ENCODE measurements at regions not wholly inside any gene's neighbourhood (a gene's known extent, or its start where the extent isn't known, plus 50 kb on each side); places are given as distances from the start of the nearest gene placed in this dataset.

DNA sequence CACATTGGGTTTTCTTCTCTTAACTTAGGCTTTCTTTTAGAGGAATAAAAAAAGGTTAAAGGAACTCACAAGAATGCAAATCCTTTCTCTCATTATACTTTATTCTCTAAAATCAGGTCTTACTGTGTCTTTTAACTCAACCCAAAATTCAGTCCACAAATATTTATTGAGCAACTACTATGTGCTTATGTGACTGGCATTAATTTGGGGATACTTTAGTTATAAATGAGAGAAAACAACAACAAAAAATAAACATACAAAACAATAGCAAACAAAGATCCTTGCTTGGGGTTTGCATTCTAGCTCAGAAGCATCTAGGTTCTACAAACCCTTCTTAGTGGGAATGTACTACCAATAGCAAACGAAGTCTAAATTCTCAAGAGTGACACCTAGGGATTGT, 266.2 kb downstream of the UTRN start:
- no peak for TF ChIP-seq GABPB1 (CRISPR knock-in tag; IDR thresholded peaks at IDR 0.05)
- TF ChIP-seq GTF2I (CRISPR knock-in tag; conservative IDR thresholded peaks at IDR 0.05): no peak
- no peak for TF ChIP-seq ATF1 (CRISPR knock-in tag; IDR thresholded peaks at IDR 0.05)
- TF ChIP-seq ZNF121 (CRISPR knock-in tag; IDR thresholded peaks at IDR 0.05): no peak
- no peak for TF ChIP-seq SP1 (CRISPR knock-in tag; conservative IDR thresholded peaks at IDR 0.05)
- TF ChIP-seq, protein P1, sequence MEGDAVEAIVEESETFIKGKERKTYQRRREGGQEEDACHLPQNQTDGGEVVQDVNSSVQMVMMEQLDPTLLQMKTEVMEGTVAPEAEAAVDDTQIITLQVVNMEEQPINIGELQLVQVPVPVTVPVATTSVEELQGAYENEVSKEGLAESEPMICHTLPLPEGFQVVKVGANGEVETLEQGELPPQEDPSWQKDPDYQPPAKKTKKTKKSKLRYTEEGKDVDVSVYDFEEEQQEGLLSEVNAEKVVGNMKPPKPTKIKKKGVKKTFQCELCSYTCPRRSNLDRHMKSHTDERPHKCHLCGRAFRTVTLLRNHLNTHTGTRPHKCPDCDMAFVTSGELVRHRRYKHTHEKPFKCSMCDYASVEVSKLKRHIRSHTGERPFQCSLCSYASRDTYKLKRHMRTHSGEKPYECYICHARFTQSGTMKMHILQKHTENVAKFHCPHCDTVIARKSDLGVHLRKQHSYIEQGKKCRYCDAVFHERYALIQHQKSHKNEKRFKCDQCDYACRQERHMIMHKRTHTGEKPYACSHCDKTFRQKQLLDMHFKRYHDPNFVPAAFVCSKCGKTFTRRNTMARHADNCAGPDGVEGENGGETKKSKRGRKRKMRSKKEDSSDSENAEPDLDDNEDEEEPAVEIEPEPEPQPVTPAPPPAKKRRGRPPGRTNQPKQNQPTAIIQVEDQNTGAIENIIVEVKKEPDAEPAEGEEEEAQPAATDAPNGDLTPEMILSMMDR (IDR thresholded peaks at IDR 0.05): no peak
- no peak for TF ChIP-seq NR2C2 (CRISPR knock-in tag; IDR thresholded peaks at IDR 0.05)
- no peak for TF ChIP-seq ZNF423 (CRISPR knock-in tag; IDR thresholded peaks at IDR 0.05)
- no peak for TF ChIP-seq CREB1 (CRISPR knock-in tag; IDR thresholded peaks at IDR 0.05)
- TF ChIP-seq ELF4 (CRISPR knock-in tag; IDR thresholded peaks at IDR 0.05; ENCODE audit: low read depth): no peak
- no peak for TF ChIP-seq ZNF416 (CRISPR knock-in tag; IDR thresholded peaks at IDR 0.05)
- TF ChIP-seq, protein P2, sequence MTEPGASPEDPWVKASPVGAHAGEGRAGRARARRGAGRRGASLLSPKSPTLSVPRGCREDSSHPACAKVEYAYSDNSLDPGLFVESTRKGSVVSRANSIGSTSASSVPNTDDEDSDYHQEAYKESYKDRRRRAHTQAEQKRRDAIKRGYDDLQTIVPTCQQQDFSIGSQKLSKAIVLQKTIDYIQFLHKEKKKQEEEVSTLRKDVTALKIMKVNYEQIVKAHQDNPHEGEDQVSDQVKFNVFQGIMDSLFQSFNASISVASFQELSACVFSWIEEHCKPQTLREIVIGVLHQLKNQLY (CRISPR knock-in tag; IDR thresholded peaks at IDR 0.05): no peak
- TF ChIP-seq ATF6 (CRISPR knock-in tag; IDR thresholded peaks at IDR 0.05): no peak
- TF ChIP-seq GRHL2 (CRISPR knock-in tag; IDR thresholded peaks at IDR 0.05; ENCODE audit: insufficient replicate concordance, severe bottlenecking): no peak
- TF ChIP-seq TP53 (CRISPR knock-in tag; IDR thresholded peaks at IDR 0.05): no peak
- no peak for TF ChIP-seq FOXP4 (CRISPR knock-in tag; IDR thresholded peaks at IDR 0.05)
- TF ChIP-seq, protein P3, sequence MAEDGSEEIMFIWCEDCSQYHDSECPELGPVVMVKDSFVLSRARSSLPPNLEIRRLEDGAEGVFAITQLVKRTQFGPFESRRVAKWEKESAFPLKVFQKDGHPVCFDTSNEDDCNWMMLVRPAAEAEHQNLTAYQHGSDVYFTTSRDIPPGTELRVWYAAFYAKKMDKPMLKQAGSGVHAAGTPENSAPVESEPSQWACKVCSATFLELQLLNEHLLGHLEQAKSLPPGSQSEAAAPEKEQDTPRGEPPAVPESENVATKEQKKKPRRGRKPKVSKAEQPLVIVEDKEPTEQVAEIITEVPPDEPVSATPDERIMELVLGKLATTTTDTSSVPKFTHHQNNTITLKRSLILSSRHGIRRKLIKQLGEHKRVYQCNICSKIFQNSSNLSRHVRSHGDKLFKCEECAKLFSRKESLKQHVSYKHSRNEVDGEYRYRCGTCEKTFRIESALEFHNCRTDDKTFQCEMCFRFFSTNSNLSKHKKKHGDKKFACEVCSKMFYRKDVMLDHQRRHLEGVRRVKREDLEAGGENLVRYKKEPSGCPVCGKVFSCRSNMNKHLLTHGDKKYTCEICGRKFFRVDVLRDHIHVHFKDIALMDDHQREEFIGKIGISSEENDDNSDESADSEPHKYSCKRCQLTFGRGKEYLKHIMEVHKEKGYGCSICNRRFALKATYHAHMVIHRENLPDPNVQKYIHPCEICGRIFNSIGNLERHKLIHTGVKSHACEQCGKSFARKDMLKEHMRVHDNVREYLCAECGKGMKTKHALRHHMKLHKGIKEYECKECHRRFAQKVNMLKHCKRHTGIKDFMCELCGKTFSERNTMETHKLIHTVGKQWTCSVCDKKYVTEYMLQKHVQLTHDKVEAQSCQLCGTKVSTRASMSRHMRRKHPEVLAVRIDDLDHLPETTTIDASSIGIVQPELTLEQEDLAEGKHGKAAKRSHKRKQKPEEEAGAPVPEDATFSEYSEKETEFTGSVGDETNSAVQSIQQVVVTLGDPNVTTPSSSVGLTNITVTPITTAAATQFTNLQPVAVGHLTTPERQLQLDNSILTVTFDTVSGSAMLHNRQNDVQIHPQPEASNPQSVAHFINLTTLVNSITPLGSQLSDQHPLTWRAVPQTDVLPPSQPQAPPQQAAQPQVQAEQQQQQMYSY (CRISPR knock-in tag; IDR thresholded peaks at IDR 0.05): no peak
- TF ChIP-seq ZNF396 (CRISPR knock-in tag; IDR thresholded peaks at IDR 0.05; ENCODE audit: borderline replicate concordance): no peak
- TF ChIP-seq NFATC4 (CRISPR knock-in tag; IDR thresholded peaks at IDR 0.05): no peak
- TF ChIP-seq ZNF138 (CRISPR knock-in tag; conservative IDR thresholded peaks at IDR 0.05): no peak
- H3K4me1 Mint-ChIP-seq: no peaks in the 10 kb centered on the region
- H3K9me3 Mint-ChIP-seq: no peaks in the 10 kb centered on the region
- ChIA-PET POLR2A (no interaction called here), CTCF (interaction anchor here (1.0 kb wide), 2 partner anchors 13 to 447 kb away, joined by 3 read pairs; no protein-coding TSS in a partner anchor)
- H3K4me3 Mint-ChIP-seq: no peak overlapping the region
- ATAC-seq: no peak
- H3K27ac Mint-ChIP-seq: no peak overlapping the region
- H3K36me3 Mint-ChIP-seq: peaks cover 40% of the 10 kb centered on the region
- no peaks in the 10 kb centered on the region for H3K27me3 Mint-ChIP-seq (ENCODE audit: low read depth)
- DNase-seq (ENCODE audit: low spot score): no peak

All from WTC11 (cell line).